BJ (cell line): ENCODE measurements at regions not wholly inside any gene's neighbourhood (a gene's known extent, or its start where the extent isn't known, plus 50 kb on each side); places are given as distances from the start of the nearest gene placed in this dataset.

ENCODE experiments used
- CTCF ChIA-PET: fragments of 350-600 bp; formaldehyde crosslinking; extraction: SDS; loops from one replicate; lab custom pipeline; 2021; ENCODE audit warnings: antibody characterized with exemption, inconsistent platforms; lab: Yijun Ruan, JAX
- POLR2A ChIA-PET: fragments of 300-600 bp; sonication (Branson Sonifier 250); formaldehyde crosslinking; extraction: SDS; loops from one replicate; lab custom pipeline; 2021; ENCODE audit warnings: antibody characterized with exemption; lab: Charles Lee
- DNase-seq: peaks from one replicate; pipeline ENCODE4 v3.0.0-alpha.2; 2011; ENCODE audit warnings: low read depth
- H3K27me3 ChIP-seq: 2 replicates; pipeline ENCODE4 v1.6.0; 2011; ENCODE audit warnings: low read length; ENCODE audit not compliant: control insufficient read depth, insufficient read depth
- H3K36me3 ChIP-seq: 2 replicates; pipeline ENCODE4 v1.5.1; 2011; ENCODE audit warnings: low read length; ENCODE audit not compliant: control insufficient read depth, insufficient read depth
- H3K4me3 ChIP-seq: 2 replicates; pipeline ENCODE4 v1.5.1; 2011; ENCODE audit warnings: low read depth, mild to moderate bottlenecking, control low read depth, low read length
- TF ChIP-seq, protein P1 (sequence below): IDR thresholded peaks from 2 replicates; pipeline ENCODE4 v1.5.1; 2011; ENCODE audit warnings: low read depth, mild to moderate bottlenecking, control low read depth, inconsistent platforms, low read length, moderate library complexity; ENCODE audit not compliant: insufficient read depth

DNA sequence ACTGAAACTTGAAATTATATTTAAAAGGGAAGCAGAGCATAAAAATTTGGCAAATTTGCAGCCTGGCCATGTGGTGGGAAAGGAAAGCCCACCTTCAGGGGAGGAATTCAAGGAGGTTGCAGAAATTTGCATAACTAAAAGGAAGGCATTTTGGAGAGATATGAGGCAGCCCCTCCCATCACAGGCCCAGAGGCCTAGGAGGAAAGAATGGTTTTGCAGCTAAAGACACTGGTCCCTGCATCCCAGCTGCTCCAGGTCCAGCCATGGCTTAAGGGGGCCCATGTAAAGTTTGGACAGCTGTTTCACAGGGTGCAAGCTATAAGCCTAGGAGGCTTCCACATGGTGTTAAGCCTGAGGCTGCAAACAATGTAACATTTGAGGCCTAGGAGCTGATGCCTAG is 212.5 kb downstream of the NNT start:
- H3K36me3 ChIP-seq: no peaks in the 10 kb centered on the region
- no peaks in the 10 kb centered on the region for H3K27me3 ChIP-seq
- POLR2A ChIA-PET: no interaction called here
- no peak for DNase-seq
- H3K4me3 ChIP-seq: no peak overlapping the region
- CTCF ChIA-PET: no interaction called here
- TF ChIP-seq, protein P1, sequence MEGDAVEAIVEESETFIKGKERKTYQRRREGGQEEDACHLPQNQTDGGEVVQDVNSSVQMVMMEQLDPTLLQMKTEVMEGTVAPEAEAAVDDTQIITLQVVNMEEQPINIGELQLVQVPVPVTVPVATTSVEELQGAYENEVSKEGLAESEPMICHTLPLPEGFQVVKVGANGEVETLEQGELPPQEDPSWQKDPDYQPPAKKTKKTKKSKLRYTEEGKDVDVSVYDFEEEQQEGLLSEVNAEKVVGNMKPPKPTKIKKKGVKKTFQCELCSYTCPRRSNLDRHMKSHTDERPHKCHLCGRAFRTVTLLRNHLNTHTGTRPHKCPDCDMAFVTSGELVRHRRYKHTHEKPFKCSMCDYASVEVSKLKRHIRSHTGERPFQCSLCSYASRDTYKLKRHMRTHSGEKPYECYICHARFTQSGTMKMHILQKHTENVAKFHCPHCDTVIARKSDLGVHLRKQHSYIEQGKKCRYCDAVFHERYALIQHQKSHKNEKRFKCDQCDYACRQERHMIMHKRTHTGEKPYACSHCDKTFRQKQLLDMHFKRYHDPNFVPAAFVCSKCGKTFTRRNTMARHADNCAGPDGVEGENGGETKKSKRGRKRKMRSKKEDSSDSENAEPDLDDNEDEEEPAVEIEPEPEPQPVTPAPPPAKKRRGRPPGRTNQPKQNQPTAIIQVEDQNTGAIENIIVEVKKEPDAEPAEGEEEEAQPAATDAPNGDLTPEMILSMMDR: no peak

- Histone ChIP-seq H3K27me3 (no peaks in the 10 kb centered on the region), H3K36me3 (no peaks in the 10 kb centered on the region), H3K4me3 (no peak overlapping the region)
- POLR2A ChIA-PET: no interaction called here
- CTCF ChIA-PET: no interaction called here
- TF ChIP-seq, protein P1: no peak
- DNase-seq: no peak
Measured at GRCh38 chr5:43804723-43805122, 201.7 kb downstream of the NNT start.

- DNase-seq: no peak
- Histone ChIP-seq H3K27me3 (no peaks in the 10 kb centered on the region), H3K4me3 (no peak overlapping the region), H3K36me3 (no peaks in the 10 kb centered on the region)
- CTCF ChIA-PET: no interaction called here
- TF ChIP-seq, protein P1: no peak
- POLR2A ChIA-PET: no interaction called here
Measured at GRCh38 chr5:43804041-43804440, 201.1 kb downstream of the NNT start.

DNA sequence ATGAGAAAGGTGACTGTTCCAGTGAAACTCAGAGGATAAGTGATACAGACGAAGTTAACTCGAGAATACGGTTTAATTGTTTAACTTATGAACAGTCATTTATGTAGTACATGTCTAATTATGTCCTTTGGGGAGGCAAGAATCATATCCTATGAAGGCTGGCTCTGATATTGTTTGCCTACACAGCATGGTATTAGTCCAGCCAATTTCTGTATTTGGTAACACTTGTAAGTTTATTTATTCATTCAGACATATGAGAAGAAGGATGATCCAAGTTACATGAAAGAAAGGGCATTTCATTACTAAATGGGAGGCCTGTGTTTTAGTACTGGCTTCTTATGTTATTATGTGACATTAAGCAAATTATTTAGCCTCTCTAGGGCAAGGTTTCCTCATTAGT is 199.7 kb downstream of the NNT start:
- TF ChIP-seq, protein P1: no peak
- ChIA-PET CTCF (no interaction called here), POLR2A (no interaction called here)
- Histone ChIP-seq H3K4me3 (no peak overlapping the region), H3K36me3 (no peaks in the 10 kb centered on the region), H3K27me3 (no peaks in the 10 kb centered on the region)
- DNase-seq: no peak

GRCh38 chr5:43802119-43802518 is 199.1 kb downstream of the NNT start:
- Histone ChIP-seq H3K36me3 (no peaks in the 10 kb centered on the region), H3K4me3 (no peak overlapping the region), H3K27me3 (no peaks in the 10 kb centered on the region)
- DNase-seq: peak; percentile 94
- CTCF ChIA-PET: no interaction called here
- TF ChIP-seq, protein P1: no peak
- POLR2A ChIA-PET: no interaction called here
